H9 (cell line): ENCODE measurements at regions not wholly inside any gene's neighbourhood (a gene's known extent, or its start where the extent isn't known, plus 50 kb on each side); places are given as distances from the start of the nearest gene placed in this dataset.

ENCODE experiments used
- DNase-seq: peaks from one replicate; pipeline ENCODE4 v3.0.0-alpha.2; 2017
- H2AFZ ChIP-seq: one replicate; pipeline ENCODE4 v1.6.1; 2013; ENCODE audit warnings: mild to moderate bottlenecking, low read length, control low read depth, moderate library complexity
- H2AK5ac ChIP-seq: 2 replicates; pipeline ENCODE4 v1.6.1; 2013; ENCODE audit warnings: low read length, control low read depth, mixed read lengths; ENCODE audit not compliant: insufficient read length
- H2BK120ac ChIP-seq: one replicate; pipeline ENCODE4 v1.6.1; 2013; ENCODE audit warnings: low read depth, mild to moderate bottlenecking, low read length, control low read depth, inconsistent platforms; ENCODE audit not compliant: poor library complexity, severe bottlenecking
- H2BK12ac ChIP-seq: 2 replicates; pipeline ENCODE4 v1.6.1; 2013; ENCODE audit warnings: low read length, control low read depth, mixed read lengths, low read depth; ENCODE audit not compliant: insufficient read length
- H2BK15ac ChIP-seq: 2 replicates; pipeline ENCODE4 v1.6.1; 2013; ENCODE audit warnings: low read depth, low read length, control low read depth
- H2BK20ac ChIP-seq: one replicate; pipeline ENCODE4 v1.6.1; 2013; ENCODE audit warnings: low read depth, mild to moderate bottlenecking, low read length, control low read depth, inconsistent platforms; ENCODE audit not compliant: poor library complexity, severe bottlenecking
- H2BK5ac ChIP-seq: 2 replicates; pipeline ENCODE4 v1.6.1; 2013; ENCODE audit warnings: low read length, control low read depth, mixed read lengths; ENCODE audit not compliant: insufficient read length
- H3K14ac ChIP-seq: 2 replicates; pipeline ENCODE4 v1.6.1; 2013; ENCODE audit warnings: low read length, control low read depth; ENCODE audit not compliant: insufficient read depth
- H3K18ac ChIP-seq: 2 replicates; pipeline ENCODE4 v1.6.1; 2013; ENCODE audit warnings: low read depth, mild to moderate bottlenecking, mixed read lengths, low read length, control low read depth; ENCODE audit not compliant: insufficient read length
- H3K23ac ChIP-seq: 2 replicates; pipeline ENCODE4 v1.6.1; 2013; ENCODE audit warnings: low read length, control low read depth, mixed read lengths, low read depth; ENCODE audit not compliant: insufficient read length
- H3K23me2 ChIP-seq: 2 replicates; pipeline ENCODE4 v1.6.1; 2013; ENCODE audit warnings: low read depth, mild to moderate bottlenecking, mixed read lengths, low read length, control low read depth; ENCODE audit not compliant: insufficient read length, poor library complexity, severe bottlenecking
- H3K27ac ChIP-seq: 2 replicates; pipeline ENCODE4 v1.5.1; 2013; ENCODE audit warnings: low read length, control low read depth, mixed read lengths, low read depth; ENCODE audit not compliant: insufficient read length
- H3K27me3 ChIP-seq: 2 replicates; pipeline ENCODE4 v1.6.1; 2013; ENCODE audit warnings: low read length, control low read depth, inconsistent platforms; ENCODE audit not compliant: insufficient read depth
- H3K4ac ChIP-seq: 2 replicates; pipeline ENCODE4 v1.6.1; 2013; ENCODE audit warnings: low read depth, mild to moderate bottlenecking, control low read depth, inconsistent platforms, low read length, moderate library complexity
- H3K4me1 ChIP-seq: 2 replicates; pipeline ENCODE4 v1.6.1; 2013; ENCODE audit warnings: low read length, control low read depth, inconsistent platforms; ENCODE audit not compliant: insufficient read depth
- H3K4me2 ChIP-seq: 2 replicates; pipeline ENCODE4 v1.6.1; 2013; ENCODE audit warnings: low read length, control low read depth, mixed read lengths; ENCODE audit not compliant: insufficient read length, insufficient read depth
- H3K56ac ChIP-seq: 2 replicates; pipeline ENCODE4 v1.6.1; 2013; ENCODE audit warnings: low read depth, mild to moderate bottlenecking, mixed read lengths, low read length, control low read depth; ENCODE audit not compliant: insufficient read length
- H3K79me1 ChIP-seq: 2 replicates; pipeline ENCODE4 v1.6.1; 2013; ENCODE audit warnings: low read depth, mild to moderate bottlenecking, moderate library complexity, low read length, control low read depth, inconsistent platforms; ENCODE audit not compliant: insufficient read depth, poor library complexity, severe bottlenecking
- H3K79me2 ChIP-seq: 2 replicates; pipeline ENCODE4 v1.6.1; 2013; ENCODE audit warnings: low read length, control low read depth, inconsistent platforms; ENCODE audit not compliant: insufficient read depth
- H3K9ac ChIP-seq: 2 replicates; pipeline ENCODE4 v1.6.1; 2013; ENCODE audit warnings: low read length, control low read depth, mixed read lengths; ENCODE audit not compliant: insufficient read length; ENCODE audit errors: extremely low read depth
- H3K9me3 ChIP-seq: one replicate; pipeline ENCODE4 v1.6.1; 2013; ENCODE audit warnings: low read depth, low read length, inconsistent platforms; ENCODE audit not compliant: control insufficient read depth
- H3T11ph ChIP-seq: one replicate; pipeline ENCODE4 v1.6.1; 2013; ENCODE audit warnings: mild to moderate bottlenecking, low read length, control low read depth, inconsistent platforms
- H4K20me1 ChIP-seq: one replicate; pipeline ENCODE4 v1.6.1; 2013; ENCODE audit not compliant: control insufficient read depth, insufficient read length, insufficient read depth
- H4K5ac ChIP-seq: 2 replicates; pipeline ENCODE4 v1.6.1; 2013; ENCODE audit warnings: low read depth, mild to moderate bottlenecking, mixed read lengths, low read length, control low read depth; ENCODE audit not compliant: insufficient read length
- H4K8ac ChIP-seq: replicated peaks from 2 replicates; pipeline ENCODE4 v1.6.1; 2013; ENCODE audit warnings: low read length, control low read depth, mixed read lengths, low read depth; ENCODE audit not compliant: insufficient read length
- H4K91ac ChIP-seq: 2 replicates; pipeline ENCODE4 v1.6.1; 2013; ENCODE audit warnings: low read depth, mild to moderate bottlenecking, moderate library complexity, mixed read lengths, low read length, control low read depth; ENCODE audit not compliant: insufficient read length
- H3K27ac Mint-ChIP-seq, 3 experiments: 2 replicates in 2 of 3; 3 replicates in 1 of 3; pipeline ENCODE4 v1.8.0; 2020 to 2021; ENCODE audit warnings: mixed read lengths in 3 of 3, mild to moderate bottlenecking in 1 of 3, moderate library complexity in 1 of 3
- H3K27me3 Mint-ChIP-seq: 2 replicates; pipeline ENCODE4 v1.8.0; 2021; ENCODE audit warnings: low read depth, mild to moderate bottlenecking, moderate library complexity, mixed read lengths
- H3K36me3 Mint-ChIP-seq, 3 experiments: 2 replicates in 2 of 3; 3 replicates in 1 of 3; pipeline ENCODE4 v1.8.0; 2020 to 2021; ENCODE audit warnings: low read depth in 3 of 3, mixed read lengths in 3 of 3; ENCODE audit not compliant: insufficient read depth in 1 of 3
- H3K4me1 Mint-ChIP-seq, 2 experiments: 2 replicates each; pipeline ENCODE4 v1.8.0; 2020; ENCODE audit warnings: mixed read lengths in 2 of 2
- H3K4me3 Mint-ChIP-seq, 2 experiments: 2 replicates in 1 of 2; 3 replicates in 1 of 2; pipeline ENCODE4 v1.8.0; 2020 to 2021; ENCODE audit warnings: mild to moderate bottlenecking in 2 of 2, mixed read lengths in 2 of 2, moderate library complexity in 1 of 2
- H3K9me3 Mint-ChIP-seq, 2 experiments: 2 replicates in 1 of 2; 3 replicates in 1 of 2; pipeline ENCODE4 v1.8.0; 2020; ENCODE audit warnings: mild to moderate bottlenecking in 2 of 2, mixed read lengths in 2 of 2, moderate library complexity in 1 of 2
- CTCF ChIP-seq: fragments of 200-600 bp; sonication (generic); conservative IDR thresholded peaks from 3 replicates; pipeline ENCODE4 v1.8.0; 2021; ENCODE audit warnings: antibody characterized with exemption, mild to moderate bottlenecking
- WGBS: extraction: QIAGEN DNeasy Blood & Tissue Kit; methylation state at CpG from one replicate; pipeline ENCODE4 v1.1.7; 2013; ENCODE audit warnings: missing lambda C conversion rate, low lambda C conversion rate, mixed read lengths; ENCODE audit not compliant: insufficient read length; ENCODE audit errors: extremely low coverage; 5-methylcytosine and 5-hydroxymethylcytosine counted together

GRCh38 chr7:46349490-46349889, 428.4 kb upstream of the IGFBP3 start:
- no peak overlapping the region for H2AFZ ChIP-seq
- no peaks in the 10 kb centered on the region for H3K9me3 ChIP-seq
- no CpG with 5 or more reads among the region's 2 CpGs for WGBS
- DNase-seq: no peak
- H3K9me3 Mint-ChIP-seq: peaks cover 0 to 3% of the 10 kb centered on the region in 2 experiments; a peak in 2 of 5 replicates
- peaks cover 11 to 16% of the 10 kb centered on the region in 2 experiments for H3K4me1 Mint-ChIP-seq
- H3K18ac ChIP-seq: no peak overlapping the region
- no peak overlapping the region for H4K5ac ChIP-seq
- H3K23ac ChIP-seq: no peak overlapping the region
- H2AK5ac ChIP-seq: no peak overlapping the region
- H4K20me1 ChIP-seq: no peaks in the 10 kb centered on the region
- peaks cover 0 to 2% (median 0%) of the 10 kb centered on the region in 3 experiments; a peak in 1 of 7 replicates for H3K36me3 Mint-ChIP-seq
- H3K27me3 ChIP-seq: no peaks in the 10 kb centered on the region
- H3K27ac Mint-ChIP-seq: no peak overlapping the region
- H3K79me2 ChIP-seq: no peaks in the 10 kb centered on the region
- H3K4me2 ChIP-seq: no peak overlapping the region
- no peak overlapping the region for H2BK20ac ChIP-seq
- no peaks in the 10 kb centered on the region for H3K4me1 ChIP-seq
- TF ChIP-seq CTCF: no peak
- H3K79me1 ChIP-seq: no peaks in the 10 kb centered on the region
- H3K27ac ChIP-seq: no peak overlapping the region
- H3K9ac ChIP-seq: no peak overlapping the region
- no peaks in the 10 kb centered on the region for H3K27me3 Mint-ChIP-seq
- H3T11ph ChIP-seq: no peak overlapping the region
- no peak overlapping the region for H2BK5ac ChIP-seq
- no peak overlapping the region for H3K4ac ChIP-seq
- no peak overlapping the region for H2BK120ac ChIP-seq
- no peak overlapping the region for H3K4me3 Mint-ChIP-seq
- no peak overlapping the region for H4K91ac ChIP-seq
- no peak overlapping the region for H2BK15ac ChIP-seq
- no peak overlapping the region for H3K14ac ChIP-seq
- no peaks in the 10 kb centered on the region for H3K23me2 ChIP-seq
- no peak overlapping the region for H3K56ac ChIP-seq
- no peak overlapping the region for H4K8ac ChIP-seq
- H2BK12ac ChIP-seq: no peak overlapping the region
